Nephron (organoid): ENCODE measurements at regions not wholly inside any gene's neighbourhood (a gene's known extent, or its start where the extent isn't known, plus 50 kb on each side); places are given as distances from the start of the nearest gene placed in this dataset.
A peak's percentile ranks its signal among the peaks of the same experiment; 100 is the strongest.
"Not testable (repeated sequence)": the region's sequence is repeated elsewhere in the genome, so short reads cannot be mapped to it uniquely, and the experiment has no call there.

Experiments
- H3K27ac Mint-ChIP-seq, 3 experiments: 2 replicates each; pipeline ENCODE4 v1.8.0; 2020; ENCODE audit warnings: mixed read lengths in 3 of 3, mild to moderate bottlenecking in 2 of 3, moderate library complexity in 1 of 3
- H3K27me3 Mint-ChIP-seq: 2 replicates; pipeline ENCODE4 v1.8.0; 2021; ENCODE audit warnings: low read depth, mild to moderate bottlenecking, moderate library complexity, mixed read lengths
- H3K36me3 Mint-ChIP-seq: 2 replicates; pipeline ENCODE4 v1.8.0; 2020; ENCODE audit warnings: low read depth, mixed read lengths
- H3K4me1 Mint-ChIP-seq: 2 replicates; pipeline ENCODE4 v1.8.0; 2020; ENCODE audit warnings: mixed read lengths
- H3K4me3 Mint-ChIP-seq, 3 experiments: 2 replicates each; pipeline ENCODE4 v1.8.0; 2020; ENCODE audit warnings: mild to moderate bottlenecking in 3 of 3, mixed read lengths in 3 of 3, moderate library complexity in 2 of 3
- H3K9me3 Mint-ChIP-seq: 2 replicates; pipeline ENCODE4 v1.8.0; 2020; ENCODE audit warnings: mixed read lengths
- CTCF ChIP-seq, 3 experiments: fragments of 200-600 bp; sonication (generic); IDR thresholded peaks; one replicate each; pipeline ENCODE4 v1.5.0; 2021; ENCODE audit warnings: antibody characterized with exemption in 3 of 3; ENCODE audit not compliant: unreplicated experiment in 3 of 3

DNA sequence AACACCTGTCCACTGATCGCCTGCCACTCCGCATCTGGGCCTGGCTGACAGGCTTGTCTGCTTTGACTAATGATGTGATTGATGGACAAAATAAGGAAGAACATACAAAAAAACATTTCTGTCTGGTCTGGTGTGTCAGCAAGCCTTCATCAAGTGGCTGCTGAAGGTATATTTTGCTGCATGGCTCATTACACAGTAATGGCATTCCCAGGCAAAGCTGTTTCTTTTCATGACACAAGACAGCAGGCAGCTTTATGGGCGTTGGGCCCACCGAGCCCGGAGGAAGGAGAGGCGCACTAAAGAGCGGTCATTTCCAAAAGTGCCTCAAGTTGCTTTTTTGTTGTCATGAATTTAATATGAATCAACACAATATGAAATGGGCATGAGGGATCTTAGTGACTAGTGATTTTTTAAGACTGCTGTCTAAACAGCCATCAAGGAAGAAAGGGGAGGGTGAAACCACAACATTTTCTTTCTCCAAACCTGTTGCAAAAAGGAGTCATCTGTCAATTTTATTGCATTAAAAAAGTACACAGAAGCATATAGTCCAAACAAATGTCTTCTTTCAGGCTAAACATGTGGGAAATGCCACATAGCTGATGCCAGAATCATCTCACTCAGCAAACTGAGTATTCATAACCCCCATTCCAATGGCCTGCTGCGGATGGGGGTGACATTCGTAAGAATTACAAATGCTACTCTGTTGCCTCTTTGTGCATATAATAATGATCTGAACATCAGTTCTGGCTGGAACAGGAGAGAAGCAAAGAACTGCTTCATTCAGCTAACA lies 476.6 kb downstream of the ZNF536 start:
- H3K27me3 Mint-ChIP-seq = peaks cover 14% of the 10 kb centered on the region
- H3K36me3 Mint-ChIP-seq = no peaks in the 10 kb centered on the region
- peak overlapping the region; percentile 50 to 74 (median 72) for H3K27ac Mint-ChIP-seq
- H3K4me1 Mint-ChIP-seq = peaks cover 46% of the 10 kb centered on the region
- peak overlapping the region in 2 of 3 experiments; percentile 14 to 21 for H3K4me3 Mint-ChIP-seq
- no peak for TF ChIP-seq CTCF (IDR thresholded peaks at IDR 0.05; ENCODE audit: unreplicated experiment in 3 of 3)
- peaks cover 3% of the 10 kb centered on the region for H3K9me3 Mint-ChIP-seq

- no peak overlapping the region for H3K27ac Mint-ChIP-seq
- peaks cover 35% of the 10 kb centered on the region for H3K4me1 Mint-ChIP-seq
- no peak overlapping the region for H3K4me3 Mint-ChIP-seq
- TF ChIP-seq CTCF (IDR thresholded peaks at IDR 0.05; ENCODE audit: unreplicated experiment in 3 of 3) = no peak
- H3K27me3 Mint-ChIP-seq = peaks cover 4% of the 10 kb centered on the region
- peaks cover 6% of the 10 kb centered on the region for H3K9me3 Mint-ChIP-seq
- H3K36me3 Mint-ChIP-seq = no peaks in the 10 kb centered on the region
Measured at GRCh38 chr19:30846102-30846501, 473.9 kb downstream of the ZNF536 start.

DNA sequence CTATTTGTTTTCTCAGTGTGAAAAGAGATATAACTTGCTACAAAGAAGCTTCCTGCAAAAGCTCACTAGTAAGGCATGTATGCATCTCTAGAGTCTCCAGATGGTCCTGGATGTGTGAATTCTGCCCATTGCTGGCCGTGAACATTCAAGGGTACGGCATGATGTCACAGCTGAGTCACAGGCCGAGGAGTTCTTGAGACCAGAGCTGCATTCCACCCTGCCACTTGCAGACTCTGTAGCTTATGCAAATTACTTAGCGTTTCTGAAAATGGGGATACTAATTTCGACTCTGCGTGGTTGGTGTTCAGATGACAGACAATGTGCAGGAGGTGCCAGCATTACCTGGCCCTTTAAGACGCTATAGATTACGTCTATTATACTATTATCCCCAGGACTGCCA lies 470.7 kb downstream of the ZNF536 start:
- peaks cover 4% of the 10 kb centered on the region for H3K27me3 Mint-ChIP-seq
- peaks cover 11% of the 10 kb centered on the region for H3K9me3 Mint-ChIP-seq
- H3K4me1 Mint-ChIP-seq = peaks cover 8% of the 10 kb centered on the region
- H3K36me3 Mint-ChIP-seq = no peaks in the 10 kb centered on the region
- no peak for TF ChIP-seq CTCF (IDR thresholded peaks at IDR 0.05; ENCODE audit: unreplicated experiment in 3 of 3)
- H3K4me3 Mint-ChIP-seq = no peak overlapping the region
- no peak overlapping the region for H3K27ac Mint-ChIP-seq

GRCh38 chr19:30841934-30842333 lies 469.8 kb downstream of the ZNF536 start:
- peaks cover 4% of the 10 kb centered on the region for H3K4me1 Mint-ChIP-seq
- H3K27me3 Mint-ChIP-seq = peaks cover 4% of the 10 kb centered on the region
- no peak overlapping the region for H3K4me3 Mint-ChIP-seq
- no peak for TF ChIP-seq CTCF (IDR thresholded peaks at IDR 0.05; ENCODE audit: unreplicated experiment in 3 of 3)
- peaks cover 10% of the 10 kb centered on the region for H3K9me3 Mint-ChIP-seq
- no peaks in the 10 kb centered on the region for H3K36me3 Mint-ChIP-seq
- H3K27ac Mint-ChIP-seq = no peak overlapping the region

DNA sequence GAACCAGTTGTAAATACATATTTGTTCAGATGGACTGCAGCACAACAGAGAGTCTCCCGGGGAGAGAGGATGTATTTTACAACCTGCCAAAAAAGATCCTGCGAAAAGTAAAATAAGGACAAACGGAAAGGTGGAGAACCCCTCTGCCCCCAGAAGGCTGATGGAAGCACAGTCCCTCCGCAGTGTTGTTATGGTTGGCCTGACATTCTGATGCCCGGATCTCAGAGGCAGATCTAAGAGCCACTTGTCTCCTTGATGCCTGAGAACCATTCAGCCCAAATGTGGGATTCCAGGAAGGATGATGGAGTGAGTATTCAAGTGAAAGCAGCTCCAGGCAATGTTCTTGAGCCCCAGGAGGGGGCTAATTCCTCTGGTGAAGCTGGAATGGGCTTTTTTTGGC lies 458.7 kb downstream of the ZNF536 start:
- peaks cover 12% of the 10 kb centered on the region for H3K9me3 Mint-ChIP-seq
- H3K4me3 Mint-ChIP-seq = no peak overlapping the region
- no peaks in the 10 kb centered on the region for H3K4me1 Mint-ChIP-seq
- no peaks in the 10 kb centered on the region for H3K27me3 Mint-ChIP-seq
- H3K27ac Mint-ChIP-seq = no peak overlapping the region
- H3K36me3 Mint-ChIP-seq = no peaks in the 10 kb centered on the region
- TF ChIP-seq CTCF (IDR thresholded peaks at IDR 0.05; ENCODE audit: unreplicated experiment in 3 of 3) = no peak

- H3K9me3 Mint-ChIP-seq = peaks cover 23% of the 10 kb centered on the region
- not testable (repeated sequence) for H3K36me3 Mint-ChIP-seq, H3K27ac Mint-ChIP-seq, H3K27me3 Mint-ChIP-seq, H3K4me3 Mint-ChIP-seq, H3K4me1 Mint-ChIP-seq
Measured at GRCh38 chr19:30825505-30825904, 453.3 kb downstream of the ZNF536 start.
